Smooth muscle cell (in vitro differentiated cells): ENCODE measurements at regions not wholly inside any gene's neighbourhood (a gene's known extent, or its start where the extent isn't known, plus 50 kb on each side); places are given as distances from the start of the nearest gene placed in this dataset.

Experiments used
- DNase-seq: peaks from one replicate; lab custom pipeline; 2025; ENCODE audit not compliant: unreplicated experiment; lab: John Stamatoyannopoulos, UW
- H2AFZ ChIP-seq: fragments of 200-600 bp; sonication (generic); 2 replicates; pipeline ENCODE4 v1.6.0; 2016; ENCODE audit warnings: antibody characterized with exemption, low read depth, mild to moderate bottlenecking
- H3F3A ChIP-seq: fragments of 200-600 bp; sonication (generic); 2 replicates; pipeline ENCODE4 v1.6.0; 2017; ENCODE audit warnings: antibody characterized with exemption, low read depth
- H3K27ac ChIP-seq: fragments of 200-600 bp; sonication (generic); 2 replicates; pipeline ENCODE4 v1.5.1; 2016; ENCODE audit warnings: low read depth, mild to moderate bottlenecking
- H3K27me3 ChIP-seq: fragments of 200-600 bp; sonication (generic); 2 replicates; pipeline ENCODE4 v1.6.1; 2016; ENCODE audit warnings: low read depth, mild to moderate bottlenecking
- H3K36me3 ChIP-seq: fragments of 200-600 bp; sonication (generic); 2 replicates; pipeline ENCODE4 v1.5.1; 2016; ENCODE audit warnings: low read depth
- H3K4me1 ChIP-seq: fragments of 200-600 bp; sonication (generic); 2 replicates; pipeline ENCODE4 v1.5.1; 2016; ENCODE audit warnings: low read depth
- H3K4me2 ChIP-seq: fragments of 200-600 bp; sonication (generic); 2 replicates; pipeline ENCODE4 v1.6.0; 2016; ENCODE audit warnings: mild to moderate bottlenecking
- H3K4me3 ChIP-seq: fragments of 200-600 bp; sonication (generic); 2 replicates; pipeline ENCODE4 v1.5.1; 2016; ENCODE audit warnings: mild to moderate bottlenecking
- H3K79me2 ChIP-seq: fragments of 200-600 bp; sonication (generic); 2 replicates; pipeline ENCODE4 v1.6.0; 2016; ENCODE audit warnings: low read depth, mild to moderate bottlenecking
- H3K9ac ChIP-seq: fragments of 200-600 bp; sonication (generic); 2 replicates; pipeline ENCODE4 v1.6.0; 2016; ENCODE audit warnings: low read depth
- H3K9me3 ChIP-seq: fragments of 200-600 bp; sonication (generic); replicated peaks from 2 replicates; pipeline ENCODE4 v1.5.1; 2016; ENCODE audit warnings: low read depth
- H4K20me1 ChIP-seq: fragments of 200-600 bp; sonication (generic); 2 replicates; pipeline ENCODE4 v1.6.0; 2016; ENCODE audit warnings: low read depth
- WGBS: methylation state at CpG from one replicate; pipeline ENCODE4 v1.1.7; 2016; ENCODE audit warnings: low lambda C conversion rate; 5-methylcytosine and 5-hydroxymethylcytosine counted together
- TF ChIP-seq, protein P1 (sequence below): fragments of 200-600 bp; sonication (generic); IDR thresholded peaks from 2 replicates; pipeline ENCODE4 v1.5.1; 2017; ENCODE audit warnings: borderline replicate concordance, mild to moderate bottlenecking, antibody characterized with exemption; ENCODE audit not compliant: insufficient read depth, poor library complexity, severe bottlenecking

GRCh38 chr7:84612981-84613681 is 418.5 kb upstream of the SEMA3A start:
- Histone ChIP-seq H4K20me1 (no peaks in the 10 kb centered on the region), H3K4me3 (no peak overlapping the region), H3K4me1 (no peaks in the 10 kb centered on the region), H3K9me3 (no peaks in the 10 kb centered on the region), H3K36me3 (no peaks in the 10 kb centered on the region), H3K9ac (no peak overlapping the region), H3K27ac (no peak overlapping the region), H3K27me3 (no peaks in the 10 kb centered on the region), H3K4me2 (no peak overlapping the region), H3F3A (no peaks in the 10 kb centered on the region), H2AFZ (peak overlapping the region; percentile 25), H3K79me2 (no peaks in the 10 kb centered on the region)
- no peak for DNase-seq
- whole genome bisulfite sequencing: 94% methylated on average over 5 of the region's 5 CpGs
- TF ChIP-seq, protein P1, sequence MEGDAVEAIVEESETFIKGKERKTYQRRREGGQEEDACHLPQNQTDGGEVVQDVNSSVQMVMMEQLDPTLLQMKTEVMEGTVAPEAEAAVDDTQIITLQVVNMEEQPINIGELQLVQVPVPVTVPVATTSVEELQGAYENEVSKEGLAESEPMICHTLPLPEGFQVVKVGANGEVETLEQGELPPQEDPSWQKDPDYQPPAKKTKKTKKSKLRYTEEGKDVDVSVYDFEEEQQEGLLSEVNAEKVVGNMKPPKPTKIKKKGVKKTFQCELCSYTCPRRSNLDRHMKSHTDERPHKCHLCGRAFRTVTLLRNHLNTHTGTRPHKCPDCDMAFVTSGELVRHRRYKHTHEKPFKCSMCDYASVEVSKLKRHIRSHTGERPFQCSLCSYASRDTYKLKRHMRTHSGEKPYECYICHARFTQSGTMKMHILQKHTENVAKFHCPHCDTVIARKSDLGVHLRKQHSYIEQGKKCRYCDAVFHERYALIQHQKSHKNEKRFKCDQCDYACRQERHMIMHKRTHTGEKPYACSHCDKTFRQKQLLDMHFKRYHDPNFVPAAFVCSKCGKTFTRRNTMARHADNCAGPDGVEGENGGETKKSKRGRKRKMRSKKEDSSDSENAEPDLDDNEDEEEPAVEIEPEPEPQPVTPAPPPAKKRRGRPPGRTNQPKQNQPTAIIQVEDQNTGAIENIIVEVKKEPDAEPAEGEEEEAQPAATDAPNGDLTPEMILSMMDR: no peak

DNA sequence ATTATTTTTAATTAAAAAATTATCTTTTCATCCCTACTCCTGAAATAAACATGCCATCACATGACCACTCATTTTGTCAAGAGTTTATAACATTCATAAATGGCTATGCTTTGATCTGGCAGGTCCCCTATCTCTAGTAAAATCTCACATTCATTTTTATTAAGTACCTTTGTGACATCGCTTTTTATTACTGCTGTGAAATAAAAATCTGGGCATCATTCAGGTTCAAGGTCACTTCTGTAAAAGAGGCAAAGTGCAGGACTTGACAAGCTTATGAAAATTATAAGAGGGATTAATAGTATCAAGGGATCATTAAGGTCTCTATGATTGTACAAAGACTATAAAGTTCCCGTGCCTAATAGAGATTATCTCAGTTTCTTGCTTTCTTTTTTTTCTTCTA is 416.8 kb upstream of the SEMA3A start:
- H3K27me3 ChIP-seq: no peaks in the 10 kb centered on the region
- no peak overlapping the region for H3K4me2 ChIP-seq
- no peaks in the 10 kb centered on the region for H3K36me3 ChIP-seq
- no peak overlapping the region for H3K4me3 ChIP-seq
- TF ChIP-seq, protein P1: no peak
- no peaks in the 10 kb centered on the region for H3K4me1 ChIP-seq
- no peak overlapping the region for H2AFZ ChIP-seq
- H3K79me2 ChIP-seq: no peaks in the 10 kb centered on the region
- H3K27ac ChIP-seq: no peak overlapping the region
- no peaks in the 10 kb centered on the region for H4K20me1 ChIP-seq
- no peak overlapping the region for H3K9ac ChIP-seq
- WGBS: 92% methylated on average over 2 of the region's 2 CpGs
- no peaks in the 10 kb centered on the region for H3K9me3 ChIP-seq
- DNase-seq: no peak
- H3F3A ChIP-seq: no peaks in the 10 kb centered on the region

GRCh38 chr7:84610390-84610789 is 415.8 kb upstream of the SEMA3A start:
- no peaks in the 10 kb centered on the region for H3K9me3 ChIP-seq
- no peaks in the 10 kb centered on the region for H3K36me3 ChIP-seq
- TF ChIP-seq, protein P1: no peak
- H3F3A ChIP-seq: no peaks in the 10 kb centered on the region
- H3K27me3 ChIP-seq: no peaks in the 10 kb centered on the region
- no peaks in the 10 kb centered on the region for H4K20me1 ChIP-seq
- no peak overlapping the region for H3K9ac ChIP-seq
- H3K79me2 ChIP-seq: no peaks in the 10 kb centered on the region
- 92% methylated on average over 4 of the region's 4 CpGs for WGBS
- no peak overlapping the region for H3K4me2 ChIP-seq
- no peaks in the 10 kb centered on the region for H3K4me1 ChIP-seq
- peak overlapping the region; percentile 50 for H2AFZ ChIP-seq
- no peak for DNase-seq
- no peak overlapping the region for H3K27ac ChIP-seq
- H3K4me3 ChIP-seq: no peak overlapping the region

- no peak overlapping the region for H2AFZ ChIP-seq
- no peaks in the 10 kb centered on the region for H3K4me1 ChIP-seq
- TF ChIP-seq, protein P1: no peak
- 94% methylated on average over 2 of the region's 2 CpGs for WGBS
- no peaks in the 10 kb centered on the region for H3K79me2 ChIP-seq
- no peak overlapping the region for H3K4me2 ChIP-seq
- no peaks in the 10 kb centered on the region for H3K27me3 ChIP-seq
- no peaks in the 10 kb centered on the region for H3K36me3 ChIP-seq
- H4K20me1 ChIP-seq: no peaks in the 10 kb centered on the region
- H3F3A ChIP-seq: no peaks in the 10 kb centered on the region
- H3K4me3 ChIP-seq: no peak overlapping the region
- no peaks in the 10 kb centered on the region for H3K9me3 ChIP-seq
- no peak overlapping the region for H3K9ac ChIP-seq
- no peak for DNase-seq
- no peak overlapping the region for H3K27ac ChIP-seq
Measured at GRCh38 chr7:84605301-84605700, 410.7 kb upstream of the SEMA3A start.
